Astrocyte of the cerebellum (primary cell): ENCODE measurements at regions not wholly inside any gene's neighbourhood (a gene's known extent, or its start where the extent isn't known, plus 50 kb on each side); places are given as distances from the start of the nearest gene placed in this dataset.

Experiments
- DNase-seq: peaks from one replicate; pipeline ENCODE4 v3.0.0-alpha.2; 2011; ENCODE audit warnings: low read depth
- H3K4me3 ChIP-seq: 2 replicates; pipeline ENCODE4 v1.5.1; 2011; ENCODE audit warnings: mild to moderate bottlenecking, low read depth, low read length, moderate library complexity
- in situ Hi-C: cut with HindIII; loops from 2 replicates; pipeline ENCODE4 v1.10.0; 2017; ENCODE audit warnings: low sequenced_read_pairs
- TF ChIP-seq, protein P1 (sequence below): IDR thresholded peaks from 2 replicates; pipeline ENCODE4 v1.5.1; 2012; ENCODE audit warnings: low read length, low read depth, moderate library complexity, mild to moderate bottlenecking; ENCODE audit errors: missing control alignments

DNA sequence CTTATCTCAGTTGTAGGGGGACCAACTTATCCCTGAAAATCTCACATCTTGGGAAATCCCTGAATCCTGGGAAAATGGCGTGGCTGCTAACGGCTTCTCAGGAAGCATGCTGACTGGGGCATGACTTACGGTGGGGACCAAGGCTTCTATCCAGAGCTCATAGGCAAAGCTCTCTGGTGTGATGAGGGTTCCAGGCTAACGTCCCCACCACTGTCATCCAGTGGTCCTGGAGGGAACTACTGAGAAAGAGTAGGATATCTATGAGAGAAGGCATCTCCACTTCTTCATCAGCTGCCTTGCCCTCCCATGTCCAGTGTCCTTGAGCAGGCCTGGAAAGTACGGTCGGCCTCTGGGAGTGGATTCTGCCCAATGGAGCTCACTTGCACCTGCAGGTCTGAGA lies 210.4 kb upstream of the B3GAT1 start:
- TF ChIP-seq, protein P1, sequence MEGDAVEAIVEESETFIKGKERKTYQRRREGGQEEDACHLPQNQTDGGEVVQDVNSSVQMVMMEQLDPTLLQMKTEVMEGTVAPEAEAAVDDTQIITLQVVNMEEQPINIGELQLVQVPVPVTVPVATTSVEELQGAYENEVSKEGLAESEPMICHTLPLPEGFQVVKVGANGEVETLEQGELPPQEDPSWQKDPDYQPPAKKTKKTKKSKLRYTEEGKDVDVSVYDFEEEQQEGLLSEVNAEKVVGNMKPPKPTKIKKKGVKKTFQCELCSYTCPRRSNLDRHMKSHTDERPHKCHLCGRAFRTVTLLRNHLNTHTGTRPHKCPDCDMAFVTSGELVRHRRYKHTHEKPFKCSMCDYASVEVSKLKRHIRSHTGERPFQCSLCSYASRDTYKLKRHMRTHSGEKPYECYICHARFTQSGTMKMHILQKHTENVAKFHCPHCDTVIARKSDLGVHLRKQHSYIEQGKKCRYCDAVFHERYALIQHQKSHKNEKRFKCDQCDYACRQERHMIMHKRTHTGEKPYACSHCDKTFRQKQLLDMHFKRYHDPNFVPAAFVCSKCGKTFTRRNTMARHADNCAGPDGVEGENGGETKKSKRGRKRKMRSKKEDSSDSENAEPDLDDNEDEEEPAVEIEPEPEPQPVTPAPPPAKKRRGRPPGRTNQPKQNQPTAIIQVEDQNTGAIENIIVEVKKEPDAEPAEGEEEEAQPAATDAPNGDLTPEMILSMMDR, result no peak
- no peak overlapping the region for H3K4me3 ChIP-seq
- in situ Hi-C loops, result no loop called here
- DNase-seq, result no peak

DNA sequence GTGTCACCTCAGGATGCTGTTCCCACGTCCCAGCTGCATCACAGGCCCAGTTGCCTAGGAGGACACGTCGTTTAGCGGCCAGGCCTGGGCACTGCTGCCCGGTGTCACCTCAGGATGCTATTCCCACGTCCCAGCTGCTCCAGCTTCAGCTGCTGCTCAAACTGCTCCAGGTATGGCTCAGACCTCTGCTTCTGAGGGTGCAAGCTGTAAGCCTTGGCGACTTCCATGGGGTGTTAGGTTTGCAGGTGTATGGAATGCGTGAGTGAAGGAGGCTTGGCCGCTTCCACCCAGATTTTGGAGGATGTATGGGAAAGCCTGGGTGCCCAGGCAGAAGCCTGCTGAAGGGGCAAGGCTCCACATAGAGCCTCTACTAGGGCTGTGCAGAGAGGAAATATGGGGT lies 205.3 kb upstream of the B3GAT1 start:
- in situ Hi-C loops, result no loop called here
- TF ChIP-seq, protein P1, result no peak
- DNase-seq, result no peak
- no peak overlapping the region for H3K4me3 ChIP-seq

DNA sequence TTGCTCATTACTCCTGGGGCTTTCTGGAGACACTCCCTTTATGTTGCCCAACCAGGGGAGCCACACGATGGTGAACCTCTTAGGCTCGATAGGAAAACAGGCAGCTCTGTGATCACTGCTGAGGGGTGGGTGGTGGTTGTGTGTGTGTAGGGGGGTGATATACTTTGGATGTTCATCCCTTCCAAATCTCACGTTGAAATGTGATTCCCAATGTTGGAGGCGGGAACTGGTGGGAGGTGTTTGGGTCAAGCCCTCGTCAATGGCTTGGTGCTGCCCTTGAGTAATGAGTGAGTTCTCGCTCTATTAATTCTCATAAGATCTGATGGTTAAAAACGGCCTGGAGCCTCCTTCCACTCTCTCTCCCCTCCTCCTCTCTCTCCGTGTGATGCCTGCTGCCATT lies 204.0 kb upstream of the B3GAT1 start:
- DNase-seq, result no peak
- TF ChIP-seq, protein P1, result no peak
- H3K4me3 ChIP-seq, result no peak overlapping the region
- in situ Hi-C loops, result no loop called here

DNA sequence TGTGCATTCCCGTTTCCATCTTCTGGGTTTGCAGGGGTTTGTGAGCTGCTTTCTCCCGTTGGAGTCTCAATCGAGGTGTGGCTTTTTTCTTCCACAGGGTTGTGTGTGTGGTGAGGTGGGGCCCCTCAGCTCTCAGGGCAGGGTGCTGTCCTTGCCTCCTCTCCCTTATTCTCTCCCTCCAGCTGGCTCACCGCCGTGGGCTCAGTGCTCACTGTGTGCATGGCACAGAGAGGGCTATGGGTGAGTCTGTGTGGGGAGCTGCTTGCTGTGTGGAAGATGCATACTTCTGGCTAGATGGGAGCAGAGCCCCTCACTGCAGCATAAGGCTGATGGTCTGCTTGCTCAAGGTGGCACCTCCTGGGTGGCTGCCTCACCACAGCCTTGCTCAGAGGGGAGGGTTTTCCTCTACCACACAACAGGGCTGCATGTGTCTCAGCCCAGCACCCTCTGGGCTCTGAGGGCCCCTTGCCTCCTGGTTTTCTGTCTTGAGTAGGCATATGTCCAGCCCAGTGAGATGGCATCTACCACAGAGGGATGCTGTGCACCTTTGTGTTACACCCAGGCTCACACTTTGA lies 203.1 kb upstream of the B3GAT1 start:
- TF ChIP-seq, protein P1, result no peak
- no peak overlapping the region for H3K4me3 ChIP-seq
- in situ Hi-C loops, result no loop called here
- no peak for DNase-seq

DNA sequence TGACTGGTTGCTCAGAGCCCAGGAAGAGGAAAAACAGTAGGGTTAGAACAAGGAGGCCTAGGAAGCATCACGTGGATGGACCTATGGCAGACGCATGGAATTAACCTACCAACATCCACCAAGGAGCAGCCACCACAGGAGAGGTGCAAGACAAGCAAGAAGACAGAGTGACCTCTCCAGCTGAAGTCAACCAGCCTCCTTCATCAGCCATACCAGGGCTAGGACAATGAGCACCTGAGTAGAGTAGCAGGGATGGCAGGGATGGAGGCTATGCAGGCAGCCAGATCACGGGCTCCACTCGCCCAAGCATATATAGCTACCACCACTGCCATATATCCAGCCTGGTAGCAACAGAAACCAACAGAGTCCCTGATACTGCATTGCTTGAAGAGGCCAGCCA lies 202.1 kb upstream of the B3GAT1 start:
- TF ChIP-seq, protein P1, result no peak
- no peak overlapping the region for H3K4me3 ChIP-seq
- in situ Hi-C loops, result no loop called here
- no peak for DNase-seq

DNA sequence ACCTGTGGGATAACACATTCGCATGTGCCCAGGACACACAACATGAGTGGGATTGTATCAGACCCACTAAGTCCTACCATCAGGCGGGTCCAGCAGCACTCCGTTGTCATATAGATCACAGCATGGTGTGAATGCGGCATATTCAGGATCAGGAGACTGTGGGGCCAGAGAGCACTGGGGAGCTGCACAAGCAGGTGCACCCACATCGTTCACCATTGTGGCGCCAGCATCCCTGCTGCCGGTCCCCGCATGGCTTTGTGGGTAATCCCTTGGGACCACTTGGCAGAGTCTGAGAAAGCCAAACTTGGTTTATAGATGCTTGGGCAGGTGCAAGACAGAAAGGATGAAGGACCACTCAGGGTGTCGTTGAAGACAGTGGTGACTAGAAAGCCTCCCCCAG lies 201.6 kb upstream of the B3GAT1 start:
- no peak overlapping the region for H3K4me3 ChIP-seq
- DNase-seq, result no peak
- in situ Hi-C loops, result no loop called here
- TF ChIP-seq, protein P1, result no peak
